H7 (cell line): ENCODE measurements at regions not wholly inside any gene's neighbourhood (a gene's known extent, or its start where the extent isn't known, plus 50 kb on each side); places are given as distances from the start of the nearest gene placed in this dataset.

Experiments
- DNase-seq: peaks from one replicate; pipeline ENCODE4 v3.0.0; 2012
- H3K27me3 ChIP-seq: 2 replicates; pipeline ENCODE4 v1.6.0; 2011; ENCODE audit warnings: mild to moderate bottlenecking, low read length; ENCODE audit not compliant: control insufficient read depth, insufficient read depth
- H3K36me3 ChIP-seq: replicated peaks from 2 replicates; pipeline ENCODE4 v1.5.1; 2011; ENCODE audit warnings: low read length; ENCODE audit not compliant: control insufficient read depth, insufficient read depth
- H3K4me3 ChIP-seq: 2 replicates; pipeline ENCODE4 v1.5.1; 2011; ENCODE audit warnings: low read depth, mild to moderate bottlenecking, control low read depth, low read length, moderate library complexity; ENCODE audit not compliant: insufficient read depth

GRCh38 chr2:217165547-217165946, 305.7 kb upstream of the TNP1 start:
- Histone ChIP-seq H3K4me3 (no peak overlapping the region), H3K27me3 (no peaks in the 10 kb centered on the region), H3K36me3 (no peaks in the 10 kb centered on the region)
- no peak for DNase-seq

DNA sequence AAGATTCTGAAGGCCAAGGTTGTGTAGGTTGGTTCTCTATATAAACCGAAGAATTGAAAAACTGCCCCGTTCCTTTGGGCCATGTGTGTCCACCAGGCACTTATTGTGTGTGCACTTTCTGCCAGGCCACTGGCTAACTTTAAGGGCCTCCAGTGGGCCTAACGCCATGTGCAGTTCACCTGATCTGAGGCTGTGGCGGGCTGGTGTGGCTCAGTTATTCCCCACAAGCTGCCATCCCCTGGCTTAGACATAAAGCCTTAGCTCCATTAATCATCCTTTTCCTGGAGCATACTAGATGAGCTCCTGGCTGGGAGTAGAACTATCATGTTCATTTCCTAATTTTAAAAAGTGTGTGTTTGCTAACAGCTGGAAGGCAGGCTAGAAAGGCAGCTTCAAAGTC, 304.1 kb upstream of the TNP1 start:
- no peak for DNase-seq
- H3K4me3 ChIP-seq = no peak overlapping the region
- H3K27me3 ChIP-seq = no peaks in the 10 kb centered on the region
- H3K36me3 ChIP-seq = no peaks in the 10 kb centered on the region

DNA sequence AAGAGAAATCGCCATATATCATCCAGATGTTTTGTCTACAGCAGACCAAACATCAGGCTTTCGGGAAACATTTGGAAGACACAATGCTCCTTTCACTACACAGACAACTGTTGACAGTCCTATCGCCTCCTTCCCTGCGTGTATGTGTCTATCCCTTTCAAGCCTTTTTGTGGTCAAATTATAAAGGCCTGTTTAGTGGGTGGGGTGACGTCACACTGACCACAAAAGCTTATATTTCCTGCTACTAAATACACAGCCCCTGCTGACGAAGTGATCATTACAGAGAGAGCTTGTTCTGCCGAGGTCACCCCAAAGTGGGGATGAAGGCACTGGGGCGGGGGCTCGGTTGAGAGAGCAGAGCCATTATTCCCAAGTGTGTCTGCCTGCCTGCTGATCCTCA, 302.7 kb upstream of the TNP1 start:
- Histone ChIP-seq H3K36me3 (no peaks in the 10 kb centered on the region), H3K27me3 (no peaks in the 10 kb centered on the region), H3K4me3 (no peak overlapping the region)
- DNase-seq = no peak

- Histone ChIP-seq H3K4me3 (no peak overlapping the region), H3K27me3 (no peaks in the 10 kb centered on the region), H3K36me3 (no peaks in the 10 kb centered on the region)
- DNase-seq = no peak
These were observed 301.4 kb upstream of the TNP1 start for GRCh38 chr2:217160978-217161973.

DNA sequence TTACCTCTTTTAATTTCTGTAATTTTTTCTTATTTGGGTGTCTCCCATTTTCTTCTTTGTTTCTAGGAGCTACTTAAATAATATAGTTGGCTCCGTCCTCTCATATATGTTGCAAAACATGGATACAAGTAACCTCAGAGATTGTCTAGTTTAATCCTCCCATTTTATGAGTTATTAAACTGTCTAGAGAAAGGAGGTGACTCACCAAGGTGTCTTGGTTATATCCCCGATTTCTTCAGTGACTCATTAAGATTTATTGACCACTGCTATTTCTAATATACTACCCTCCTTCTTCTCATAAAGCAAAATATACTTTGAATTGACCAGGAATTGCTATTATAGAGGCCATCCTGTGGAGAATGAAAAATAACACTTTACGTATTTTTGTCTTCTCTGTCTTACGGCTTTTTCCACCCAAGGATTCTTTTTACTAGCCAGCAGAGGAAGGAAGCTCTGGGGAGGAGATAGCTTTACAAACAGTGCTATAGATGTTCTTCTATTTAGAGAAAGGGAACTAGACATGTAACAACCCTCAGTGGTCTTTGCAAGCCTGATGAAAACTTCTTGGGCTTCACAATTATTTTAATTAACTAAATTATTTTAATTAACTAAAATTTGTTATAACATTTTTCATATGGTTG, 300.4 kb upstream of the TNP1 start:
- no peaks in the 10 kb centered on the region; the same call in 1 of the 2 replicates for H3K27me3 ChIP-seq
- H3K4me3 ChIP-seq = no peak overlapping the region
- H3K36me3 ChIP-seq = no peaks in the 10 kb centered on the region
- no peak for DNase-seq

DNA sequence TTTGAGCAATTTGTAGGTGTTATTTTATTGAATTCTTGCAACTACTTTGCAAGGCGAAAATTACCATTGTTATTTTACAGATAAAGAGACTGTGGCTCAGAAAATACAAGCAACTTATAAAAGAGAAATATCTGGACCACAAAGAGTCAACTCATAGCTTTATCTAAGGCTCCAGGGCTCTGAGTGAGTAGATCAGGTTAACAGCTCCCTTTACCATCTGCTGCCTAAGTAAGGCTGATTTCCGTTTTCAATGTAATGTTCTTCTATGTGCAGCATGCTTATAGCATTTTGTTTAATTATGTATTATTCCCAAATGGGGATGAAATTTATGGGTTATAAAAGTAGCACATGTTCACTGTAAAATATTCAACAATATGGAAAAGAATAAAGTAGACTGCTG, 299.1 kb upstream of the TNP1 start:
- no peaks in the 10 kb centered on the region for H3K36me3 ChIP-seq

GRCh38 chr2:217157581-217157980, 297.7 kb upstream of the TNP1 start:
- Histone ChIP-seq H3K36me3 (no peaks in the 10 kb centered on the region), H3K4me3 (no peak overlapping the region), H3K27me3 (no peaks in the 10 kb centered on the region; the same call in 1 of the 2 replicates)
- no peak for DNase-seq

More for the DNA sequence above, 299.1 kb upstream of the TNP1 start:
- H3K4me3 ChIP-seq = no peak overlapping the region
- DNase-seq = no peak
- no peaks in the 10 kb centered on the region; the same call in 1 of the 2 replicates for H3K27me3 ChIP-seq

DNA sequence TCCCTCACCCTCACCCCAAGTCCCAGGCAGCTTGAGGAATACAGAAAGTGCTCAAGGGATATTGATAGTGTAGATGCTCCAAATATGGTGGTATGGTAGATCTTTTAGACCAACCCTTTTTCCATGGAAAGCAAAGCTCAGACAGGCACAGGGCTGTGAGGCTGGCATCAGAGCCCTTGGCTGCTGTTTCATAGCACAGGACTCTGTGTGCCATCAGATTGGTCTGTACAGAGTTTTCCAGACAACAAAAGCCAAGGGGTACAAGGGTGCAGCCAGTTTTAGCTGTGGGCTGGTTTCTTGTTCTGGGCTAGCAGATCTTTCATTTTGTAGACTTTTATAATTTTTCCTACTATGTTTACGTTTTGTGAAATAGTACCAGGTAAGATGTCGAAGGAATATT, 296.9 kb upstream of the TNP1 start:
- Histone ChIP-seq H3K27me3 (no peaks in the 10 kb centered on the region; the same call in 1 of the 2 replicates), H3K36me3 (no peaks in the 10 kb centered on the region), H3K4me3 (no peak overlapping the region)
- DNase-seq = no peak

DNA sequence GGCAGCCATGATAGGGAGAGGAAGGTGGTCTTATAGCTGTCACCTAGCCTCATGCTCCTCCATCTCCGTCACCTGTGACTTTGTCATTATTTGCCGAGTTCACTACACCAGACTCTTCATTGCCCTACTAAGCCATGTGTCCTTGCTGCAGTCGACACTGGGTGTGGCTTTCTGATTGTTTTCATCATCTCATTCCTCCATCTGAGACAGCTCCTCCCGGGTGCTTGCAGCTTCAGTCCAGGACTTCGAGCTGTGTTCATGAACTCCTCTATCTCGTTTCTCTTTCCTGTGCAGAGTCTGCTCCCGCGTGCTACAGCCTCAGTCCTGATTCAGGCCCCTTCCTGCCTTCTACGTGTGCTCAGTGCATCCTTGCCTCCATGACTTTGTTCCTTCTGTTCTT, 295.1 kb upstream of the TNP1 start:
- H3K36me3 ChIP-seq = no peaks in the 10 kb centered on the region
- H3K4me3 ChIP-seq = no peak overlapping the region
- no peak for DNase-seq
- H3K27me3 ChIP-seq = no peaks in the 10 kb centered on the region; the same call in 1 of the 2 replicates

DNA sequence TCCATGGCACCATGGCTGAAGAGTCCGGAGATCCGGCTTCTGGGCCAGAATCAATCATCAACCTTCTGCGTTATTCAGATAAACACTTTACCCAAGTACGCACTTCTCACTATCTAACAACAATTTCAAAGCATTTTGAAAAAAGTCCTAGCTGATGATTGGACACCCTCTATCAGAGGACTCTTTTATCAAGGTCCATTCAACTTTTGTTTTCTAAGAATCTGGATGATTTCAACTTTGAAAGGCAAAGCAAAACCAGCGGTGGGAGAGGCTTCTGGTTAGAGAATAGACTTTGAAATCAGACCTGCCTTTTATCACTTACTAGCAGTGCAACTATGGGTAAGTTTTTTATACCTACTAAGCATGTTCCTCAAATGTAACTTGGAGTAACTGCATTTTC, 293.6 kb upstream of the TNP1 start:
- Histone ChIP-seq H3K36me3 (no peaks in the 10 kb centered on the region), H3K27me3 (no peaks in the 10 kb centered on the region; the same call in 1 of the 2 replicates), H3K4me3 (no peak overlapping the region)
- no peak for DNase-seq

- no peaks in the 10 kb centered on the region for H3K36me3 ChIP-seq
- H3K27me3 ChIP-seq = no peaks in the 10 kb centered on the region; the same call in 1 of the 2 replicates
- no peak for DNase-seq
- H3K4me3 ChIP-seq = no peak overlapping the region
These were observed 293.0 kb upstream of the TNP1 start for GRCh38 chr2:217152831-217153230.

GRCh38 chr2:217151509-217152206, 291.8 kb upstream of the TNP1 start:
- DNase-seq = no peak
- Histone ChIP-seq H3K4me3 (no peak overlapping the region), H3K27me3 (no peaks in the 10 kb centered on the region; the same call in 1 of the 2 replicates), H3K36me3 (no peaks in the 10 kb centered on the region)

DNA sequence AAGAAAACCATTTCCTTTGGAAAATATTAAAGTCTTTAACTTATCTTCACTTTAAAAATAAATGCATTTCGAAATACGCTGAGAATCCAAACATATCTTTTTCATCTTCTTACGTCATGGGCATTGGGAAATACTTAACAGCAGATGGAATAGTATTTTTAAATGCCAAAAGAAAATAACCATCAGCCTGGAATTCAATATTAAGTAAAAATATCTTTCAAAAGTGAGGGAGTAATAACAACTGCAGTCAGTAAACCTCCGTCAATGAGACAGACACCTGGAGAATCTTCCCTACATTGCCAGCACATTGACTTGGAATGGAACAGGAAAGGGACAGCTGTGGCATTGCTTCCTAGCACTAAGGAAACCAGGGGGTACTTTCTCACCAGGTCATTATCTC, 290.4 kb upstream of the TNP1 start:
- Histone ChIP-seq H3K27me3 (no peaks in the 10 kb centered on the region; the same call in 1 of the 2 replicates), H3K36me3 (no peaks in the 10 kb centered on the region), H3K4me3 (no peak overlapping the region)
- DNase-seq = no peak

DNA sequence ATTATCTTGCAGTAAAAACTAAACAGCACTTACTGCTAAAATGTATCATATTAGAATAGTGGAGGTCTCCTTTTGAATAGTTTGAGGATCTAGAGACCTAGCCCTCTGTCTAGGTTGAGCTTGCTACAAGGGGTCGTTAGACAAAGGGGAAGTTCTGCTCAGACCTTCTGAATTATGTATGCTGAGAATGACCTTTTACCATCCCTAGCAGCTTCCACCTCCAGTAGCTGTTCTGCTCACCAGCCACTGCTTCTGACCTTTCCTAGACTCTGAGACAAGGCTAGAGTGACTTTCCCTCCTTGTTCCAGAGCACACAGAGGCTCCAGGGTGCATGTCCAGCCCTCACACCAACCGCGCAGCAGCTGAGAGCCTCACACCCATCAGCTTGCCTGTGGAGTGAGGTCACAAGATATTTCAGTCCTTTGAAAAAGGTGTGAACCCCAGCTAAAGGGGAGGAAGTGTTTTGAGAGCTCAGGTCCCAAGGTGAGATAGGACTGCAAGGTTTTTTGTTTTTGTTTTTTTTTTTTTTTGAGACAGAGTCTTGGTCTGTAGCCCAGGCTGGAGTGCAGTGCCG, 289.3 kb upstream of the TNP1 start:
- DNase-seq = no peak
- Histone ChIP-seq H3K36me3 (no peaks in the 10 kb centered on the region), H3K4me3 (no peak overlapping the region), H3K27me3 (no peaks in the 10 kb centered on the region; the same call in 1 of the 2 replicates)
